Subcutaneous abdominal adipose tissue (tissue), 5 donors: ENCODE measurements at regions not wholly inside any gene's neighbourhood (a gene's known extent, or its start where the extent isn't known, plus 50 kb on each side); places are given as distances from the start of the nearest gene placed in this dataset.

Source experiments
- H3K27ac ChIP-seq: one replicate; pipeline ENCODE4 v1.7.0; 2013; ENCODE audit warnings: low read depth, mild to moderate bottlenecking, inconsistent platforms, low read length, moderate library complexity
- H3K27me3 ChIP-seq, 5 donors: one replicate each; pipeline ENCODE4 v1.7.0; 2013; ENCODE audit warnings: low read length in 5 of 5, inconsistent platforms in 1 of 5; ENCODE audit not compliant: control insufficient read depth in 5 of 5, insufficient read depth in 4 of 5
- H3K36me3 ChIP-seq, 5 donors: one replicate each; pipeline ENCODE4 v1.7.0; 2013; ENCODE audit warnings: low read length in 5 of 5; ENCODE audit not compliant: control insufficient read depth in 5 of 5, insufficient read depth in 5 of 5
- H3K4me1 ChIP-seq, 5 donors: one replicate each; pipeline ENCODE4 v1.7.0; 2013; ENCODE audit warnings: low read length in 5 of 5, mild to moderate bottlenecking in 3 of 5, moderate library complexity in 1 of 5; ENCODE audit not compliant: control insufficient read depth in 5 of 5, insufficient read depth in 5 of 5
- H3K4me3 ChIP-seq, 5 donors: one replicate each; pipeline ENCODE4 v1.7.0; 2013; ENCODE audit warnings: low read length in 5 of 5, low read depth in 1 of 5
- H3K9ac ChIP-seq, 5 donors: one replicate each; pipeline ENCODE4 v1.7.0; 2013; ENCODE audit warnings: low read length in 5 of 5, mild to moderate bottlenecking in 4 of 5, moderate library complexity in 3 of 5
- H3K9me3 ChIP-seq, 5 donors: one replicate each; pipeline ENCODE4 v1.7.0; 2013; ENCODE audit warnings: low read length in 5 of 5; ENCODE audit not compliant: control insufficient read depth in 5 of 5
- donor health status: healthy.
- donor health status: healthy.
- donor health status: healthy.
- donor health status: healthy.
- donor health status: healthy.

- Histone ChIP-seq H3K27ac (no peak overlapping the region), H3K4me3 (no peak overlapping the region), H3K36me3 (no peaks in the 10 kb centered on the region), H3K9me3 (no peaks in the 10 kb centered on the region), H3K9ac (no peak overlapping the region), H3K4me1 (peaks cover 0 to 5% (median 0%) of the 10 kb centered on the region in 5 donors), H3K27me3 (no peaks in the 10 kb centered on the region)
These were observed 2413.6 kb downstream of the PCDH7 start for GRCh38 chr4:33133723-33134122.

- Histone ChIP-seq H3K9me3 (no peaks in the 10 kb centered on the region), H3K27ac (no peak overlapping the region), H3K4me1 (peaks cover 0 to 5% (median 0%) of the 10 kb centered on the region in 5 donors), H3K36me3 (no peaks in the 10 kb centered on the region), H3K9ac (no peak overlapping the region), H3K4me3 (no peak overlapping the region), H3K27me3 (no peaks in the 10 kb centered on the region)
These were observed 2414.2 kb downstream of the PCDH7 start for GRCh38 chr4:33134366-33134765.

- H3K27me3 ChIP-seq: no peaks in the 10 kb centered on the region
- no peaks in the 10 kb centered on the region for H3K9me3 ChIP-seq
- no peaks in the 10 kb centered on the region for H3K4me1 ChIP-seq
- no peak overlapping the region for H3K27ac ChIP-seq
- no peak overlapping the region for H3K4me3 ChIP-seq
- no peaks in the 10 kb centered on the region for H3K36me3 ChIP-seq
- H3K9ac ChIP-seq: no peak overlapping the region
These were observed 2429.7 kb downstream of the PCDH7 start for GRCh38 chr4:33149658-33150524.

GRCh38 chr4:33150525-33150910 lies 2430.3 kb downstream of the PCDH7 start:
- Histone ChIP-seq H3K27me3 (no peaks in the 10 kb centered on the region), H3K9ac (no peak overlapping the region), H3K27ac (no peak overlapping the region), H3K4me3 (no peak overlapping the region), H3K4me1 (no peaks in the 10 kb centered on the region), H3K36me3 (no peaks in the 10 kb centered on the region), H3K9me3 (no peaks in the 10 kb centered on the region)

- no peak overlapping the region for H3K9ac ChIP-seq
- no peaks in the 10 kb centered on the region for H3K27me3 ChIP-seq
- H3K27ac ChIP-seq: no peak overlapping the region
- H3K9me3 ChIP-seq: no peaks in the 10 kb centered on the region
- H3K36me3 ChIP-seq: no peaks in the 10 kb centered on the region
- peaks cover 0 to 4% (median 0%) of the 10 kb centered on the region in 5 donors for H3K4me1 ChIP-seq
- no peak overlapping the region for H3K4me3 ChIP-seq
These were observed 2440.0 kb downstream of the PCDH7 start for GRCh38 chr4:33160126-33160525.

GRCh38 chr4:33161202-33161601 lies 2441.0 kb downstream of the PCDH7 start:
- Histone ChIP-seq H3K4me3 (no peak overlapping the region), H3K36me3 (no peaks in the 10 kb centered on the region), H3K9ac (no peak overlapping the region), H3K27me3 (no peaks in the 10 kb centered on the region), H3K4me1 (peaks cover 0 to 4% (median 0%) of the 10 kb centered on the region in 5 donors), H3K9me3 (no peaks in the 10 kb centered on the region), H3K27ac (no peak overlapping the region)

GRCh38 chr4:33162122-33162521 lies 2442.0 kb downstream of the PCDH7 start:
- no peak overlapping the region for H3K9ac ChIP-seq
- no peaks in the 10 kb centered on the region for H3K36me3 ChIP-seq
- no peak overlapping the region for H3K4me3 ChIP-seq
- H3K27me3 ChIP-seq: no peaks in the 10 kb centered on the region
- peaks cover 0 to 4% (median 0%) of the 10 kb centered on the region in 5 donors for H3K4me1 ChIP-seq
- no peak overlapping the region for H3K27ac ChIP-seq
- no peaks in the 10 kb centered on the region for H3K9me3 ChIP-seq

- Histone ChIP-seq H3K4me1 (no peaks in the 10 kb centered on the region), H3K27me3 (no peaks in the 10 kb centered on the region), H3K9ac (no peak overlapping the region), H3K4me3 (no peak overlapping the region), H3K27ac (no peak overlapping the region), H3K9me3 (no peaks in the 10 kb centered on the region), H3K36me3 (no peaks in the 10 kb centered on the region)
These were observed 2451.8 kb downstream of the PCDH7 start for GRCh38 chr4:33171873-33172525.

GRCh38 chr4:33176566-33176965 lies 2456.4 kb downstream of the PCDH7 start:
- no peak overlapping the region for H3K4me3 ChIP-seq

GRCh38 chr4:33184657-33185290 lies 2464.6 kb downstream of the PCDH7 start:
- no peaks in the 10 kb centered on the region for H3K36me3 ChIP-seq
- H3K9ac ChIP-seq: no peak overlapping the region
- no peak overlapping the region for H3K27ac ChIP-seq
- no peak overlapping the region for H3K4me3 ChIP-seq
- no peaks in the 10 kb centered on the region for H3K9me3 ChIP-seq
- H3K27me3 ChIP-seq: peaks cover 0 to 2% (median 0%) of the 10 kb centered on the region in 5 donors
- no peaks in the 10 kb centered on the region for H3K4me1 ChIP-seq

More at GRCh38 chr4:33176566-33176965, 2456.4 kb downstream of the PCDH7 start:
- no peaks in the 10 kb centered on the region for H3K4me1 ChIP-seq
- H3K27ac ChIP-seq: no peak overlapping the region
- H3K9ac ChIP-seq: no peak overlapping the region
- H3K36me3 ChIP-seq: no peaks in the 10 kb centered on the region
- no peaks in the 10 kb centered on the region for H3K27me3 ChIP-seq
- H3K9me3 ChIP-seq: no peaks in the 10 kb centered on the region
